SK-N-SH treated with all-trans-retinoic acid at 6 μM for 48 hours (cell line): ENCODE measurements at regions not wholly inside any gene's neighbourhood (a gene's known extent, or its start where the extent isn't known, plus 50 kb on each side); places are given as distances from the start of the nearest gene placed in this dataset.

ENCODE experiments used
- ARNTL ChIP-seq: fragments of 450-650 bp; formaldehyde crosslinking; IDR thresholded peaks from 2 replicates; pipeline ENCODE4 v1.5.0; 2020; ENCODE audit warnings: low read depth, mild to moderate bottlenecking, moderate library complexity, borderline replicate concordance
- BACH2 ChIP-seq: fragments of 250-450 bp; sonication (Bioruptor Pico); IDR thresholded peaks from 2 replicates; pipeline ENCODE4 v1.9.0; 2021; ENCODE audit warnings: mild to moderate bottlenecking, borderline replicate concordance
- ESRRG ChIP-seq: fragments of 250-450 bp; sonication (Bioruptor Pico); IDR thresholded peaks from 2 replicates; pipeline ENCODE4 v1.6.1; 2021; ENCODE audit warnings: mild to moderate bottlenecking
- TCF4 ChIP-seq: fragments of 250-450 bp; sonication (Bioruptor Pico); IDR thresholded peaks from 2 replicates; pipeline ENCODE4 v1.8.0; 2021; ENCODE audit warnings: mild to moderate bottlenecking, moderate library complexity, borderline replicate concordance
- TOX ChIP-seq: fragments of 250-450 bp; sonication (Bioruptor Pico); IDR thresholded peaks from 2 replicates; pipeline ENCODE4 v1.8.0; 2021; ENCODE audit warnings: mild to moderate bottlenecking, moderate library complexity, borderline replicate concordance
- ZFP3 ChIP-seq: fragments of 250-450 bp; sonication (Bioruptor Pico); IDR thresholded peaks from 2 replicates; pipeline ENCODE4 v1.5.0; 2020; ENCODE audit warnings: mild to moderate bottlenecking, moderate library complexity
- ZFP30 ChIP-seq: fragments of 450-650 bp; formaldehyde crosslinking; IDR thresholded peaks from 2 replicates; pipeline ENCODE4 v1.5.0; 2022; ENCODE audit warnings: mild to moderate bottlenecking, moderate library complexity
- ZNF565 ChIP-seq: fragments of 450-650 bp; formaldehyde crosslinking; conservative IDR thresholded peaks from 2 replicates; pipeline ENCODE4 v1.5.0; 2020; ENCODE audit warnings: low read depth, mild to moderate bottlenecking, moderate library complexity
- ZNF70 ChIP-seq: fragments of 450-650 bp; formaldehyde crosslinking; IDR thresholded peaks from 2 replicates; pipeline ENCODE4 v1.5.0; 2020; ENCODE audit warnings: mild to moderate bottlenecking, moderate library complexity
- ZNF8 ChIP-seq: fragments of 450-650 bp; formaldehyde crosslinking; IDR thresholded peaks from 2 replicates; pipeline ENCODE4 v1.5.0; 2020; ENCODE audit warnings: mild to moderate bottlenecking, moderate library complexity
- TF ChIP-seq, protein P1 (sequence below): fragments of 250-450 bp; sonication (Bioruptor Pico); IDR thresholded peaks from 2 replicates; pipeline ENCODE4 v1.8.0; 2020; ENCODE audit warnings: mild to moderate bottlenecking, moderate library complexity, borderline replicate concordance
- TF ChIP-seq, protein P2 (sequence below): fragments of 250-450 bp; sonication (Bioruptor Pico); IDR thresholded peaks from 2 replicates; pipeline ENCODE4 v1.8.0; 2021; ENCODE audit warnings: low read depth, mild to moderate bottlenecking, moderate library complexity, borderline replicate concordance

DNA sequence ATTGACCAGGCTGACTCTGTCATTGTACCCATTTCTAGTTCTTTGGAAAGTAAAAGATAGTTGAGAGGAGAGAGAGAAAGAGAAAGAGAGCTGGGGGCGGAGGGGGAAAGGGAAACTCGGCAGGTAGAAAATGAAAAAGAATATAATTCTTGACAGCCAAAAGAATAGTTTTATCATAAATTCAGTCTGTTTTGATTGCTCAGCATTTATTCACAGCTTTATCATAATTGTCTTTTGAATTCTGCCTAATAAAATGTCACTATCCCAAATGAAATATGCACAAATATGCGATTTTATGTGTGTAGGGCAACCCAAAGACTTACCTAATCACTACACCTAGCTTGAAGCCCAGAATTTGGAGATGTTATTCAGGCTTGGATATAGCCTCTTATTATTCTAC, 1024.0 kb upstream of the PABPC4L start:
- TF ChIP-seq, protein P1, sequence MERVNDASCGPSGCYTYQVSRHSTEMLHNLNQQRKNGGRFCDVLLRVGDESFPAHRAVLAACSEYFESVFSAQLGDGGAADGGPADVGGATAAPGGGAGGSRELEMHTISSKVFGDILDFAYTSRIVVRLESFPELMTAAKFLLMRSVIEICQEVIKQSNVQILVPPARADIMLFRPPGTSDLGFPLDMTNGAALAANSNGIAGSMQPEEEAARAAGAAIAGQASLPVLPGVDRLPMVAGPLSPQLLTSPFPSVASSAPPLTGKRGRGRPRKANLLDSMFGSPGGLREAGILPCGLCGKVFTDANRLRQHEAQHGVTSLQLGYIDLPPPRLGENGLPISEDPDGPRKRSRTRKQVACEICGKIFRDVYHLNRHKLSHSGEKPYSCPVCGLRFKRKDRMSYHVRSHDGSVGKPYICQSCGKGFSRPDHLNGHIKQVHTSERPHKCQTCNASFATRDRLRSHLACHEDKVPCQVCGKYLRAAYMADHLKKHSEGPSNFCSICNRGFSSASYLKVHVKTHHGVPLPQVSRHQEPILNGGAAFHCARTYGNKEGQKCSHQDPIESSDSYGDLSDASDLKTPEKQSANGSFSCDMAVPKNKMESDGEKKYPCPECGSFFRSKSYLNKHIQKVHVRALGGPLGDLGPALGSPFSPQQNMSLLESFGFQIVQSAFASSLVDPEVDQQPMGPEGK (CRISPR knock-in tag): no peak
- no peak for TF ChIP-seq ZNF70 (CRISPR knock-in tag)
- TF ChIP-seq ESRRG (CRISPR knock-in tag): no peak
- TF ChIP-seq, protein P2, sequence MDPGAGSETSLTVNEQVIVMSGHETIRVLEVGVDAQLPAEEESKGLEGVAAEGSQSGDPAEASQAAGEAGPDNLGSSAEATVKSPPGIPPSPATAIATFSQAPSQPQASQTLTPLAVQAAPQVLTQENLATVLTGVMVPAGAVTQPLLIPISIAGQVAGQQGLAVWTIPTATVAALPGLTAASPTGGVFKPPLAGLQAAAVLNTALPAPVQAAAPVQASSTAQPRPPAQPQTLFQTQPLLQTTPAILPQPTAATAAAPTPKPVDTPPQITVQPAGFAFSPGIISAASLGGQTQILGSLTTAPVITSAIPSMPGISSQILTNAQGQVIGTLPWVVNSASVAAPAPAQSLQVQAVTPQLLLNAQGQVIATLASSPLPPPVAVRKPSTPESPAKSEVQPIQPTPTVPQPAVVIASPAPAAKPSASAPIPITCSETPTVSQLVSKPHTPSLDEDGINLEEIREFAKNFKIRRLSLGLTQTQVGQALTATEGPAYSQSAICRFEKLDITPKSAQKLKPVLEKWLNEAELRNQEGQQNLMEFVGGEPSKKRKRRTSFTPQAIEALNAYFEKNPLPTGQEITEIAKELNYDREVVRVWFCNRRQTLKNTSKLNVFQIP (CRISPR knock-in tag): no peak
- TF ChIP-seq ARNTL (CRISPR knock-in tag): no peak
- no peak for TF ChIP-seq ZNF565 (CRISPR knock-in tag)
- TF ChIP-seq ZFP3: no peak
- TF ChIP-seq TCF4: no peak
- no peak for TF ChIP-seq ZFP30
- TF ChIP-seq ZNF8 (CRISPR knock-in tag): no peak
- TF ChIP-seq BACH2 (CRISPR knock-in tag): no peak
- TF ChIP-seq TOX (CRISPR knock-in tag): no peak
